Activated CD4-positive, alpha-beta T cell treated with anti-CD3 and anti-CD28 coated beads, Interleukin-2, amount 50 U/mL, for 16 hours (primary cell): ENCODE measurements at regions not wholly inside any gene's neighbourhood (a gene's known extent, or its start where the extent isn't known, plus 50 kb on each side); places are given as distances from the start of the nearest gene placed in this dataset.
"Not testable (repeated sequence)": the region's sequence is repeated elsewhere in the genome, so short reads cannot be mapped to it uniquely, and the experiment has no call there.

Experiments used
- DNase-seq: peaks from one replicate; pipeline ENCODE4 v3.0.0-alpha.2; 2020

DNA sequence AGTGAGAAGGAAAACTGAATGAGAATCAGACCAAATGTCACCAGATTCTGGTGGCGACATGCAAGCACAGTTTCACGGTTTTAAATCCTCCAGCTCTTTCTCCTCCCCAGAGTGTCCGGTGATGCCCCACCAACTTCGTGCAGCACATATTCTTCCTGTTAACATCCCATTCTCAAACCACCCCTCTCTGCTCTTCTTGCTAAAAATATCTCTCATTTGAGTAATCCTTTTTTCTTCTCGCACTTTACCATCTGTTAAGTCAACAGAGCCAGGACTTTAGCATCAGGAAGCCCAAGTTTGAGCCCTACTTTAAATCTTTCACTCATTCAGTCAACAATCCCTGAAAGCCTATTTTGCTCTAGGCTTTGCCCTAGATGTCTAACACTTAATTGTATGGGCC is 68.2 kb upstream of the VGLL4 start:
- no peak for DNase-seq

DNA sequence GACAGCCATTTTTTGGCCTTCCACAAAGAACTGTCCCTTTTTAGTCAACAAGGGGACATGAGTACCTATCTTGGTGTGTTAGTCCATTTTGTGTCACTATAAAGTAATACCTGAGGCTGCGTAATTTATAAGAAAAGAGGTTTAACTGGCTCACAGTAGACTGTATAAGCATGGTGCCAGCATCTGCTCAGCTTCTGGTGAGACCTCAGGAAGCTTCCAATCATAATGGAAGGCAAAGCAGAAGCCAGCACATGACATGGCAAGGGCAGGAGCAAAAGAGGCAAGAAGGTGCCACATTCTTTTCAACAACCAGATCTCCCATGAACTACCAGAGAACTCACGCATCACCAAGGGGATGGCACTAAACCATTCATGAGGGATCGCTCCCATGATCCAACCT is 66.1 kb upstream of the VGLL4 start:
- no peak for DNase-seq

DNA sequence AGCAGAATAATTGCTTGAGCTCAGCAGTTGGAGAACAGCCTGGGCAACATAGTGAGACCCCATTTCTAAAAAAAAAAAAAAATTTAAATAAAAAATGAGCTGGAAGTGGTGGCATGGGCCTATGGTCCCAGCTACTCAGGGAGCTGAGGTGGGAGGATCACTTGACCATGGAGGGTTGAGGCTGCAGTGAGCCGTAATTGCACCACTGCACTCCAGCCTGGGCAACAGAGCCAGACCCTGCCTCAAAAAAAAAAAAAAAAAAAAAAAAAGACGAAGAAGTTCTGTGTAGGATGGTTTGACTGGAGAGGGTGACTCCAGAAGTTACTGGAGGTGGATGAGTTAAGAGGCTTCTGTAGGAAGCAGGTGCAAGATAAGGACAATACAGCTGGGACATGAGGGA is 63.4 kb upstream of the VGLL4 start:
- DNase-seq = not testable (repeated sequence)

DNA sequence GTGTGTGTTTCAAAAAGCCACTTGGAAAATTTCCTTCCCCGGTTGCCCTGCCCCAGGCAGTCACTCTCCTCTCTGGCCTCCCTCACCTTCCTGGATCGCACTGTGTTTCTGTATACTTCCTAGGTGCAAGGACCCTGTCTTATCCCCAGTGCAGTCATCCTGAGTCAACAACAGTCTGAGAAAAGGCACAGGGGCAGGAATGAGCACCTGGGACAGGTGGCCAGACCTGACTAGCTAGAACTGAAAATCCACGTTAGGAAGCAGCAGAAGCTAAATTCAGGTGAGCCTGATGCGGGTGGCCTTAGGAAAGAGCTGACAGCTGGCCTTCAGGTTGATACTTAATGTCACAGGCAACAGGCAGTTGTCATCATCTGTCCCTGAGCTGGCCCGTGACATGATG is 62.9 kb upstream of the VGLL4 start:
- no peak for DNase-seq

DNA sequence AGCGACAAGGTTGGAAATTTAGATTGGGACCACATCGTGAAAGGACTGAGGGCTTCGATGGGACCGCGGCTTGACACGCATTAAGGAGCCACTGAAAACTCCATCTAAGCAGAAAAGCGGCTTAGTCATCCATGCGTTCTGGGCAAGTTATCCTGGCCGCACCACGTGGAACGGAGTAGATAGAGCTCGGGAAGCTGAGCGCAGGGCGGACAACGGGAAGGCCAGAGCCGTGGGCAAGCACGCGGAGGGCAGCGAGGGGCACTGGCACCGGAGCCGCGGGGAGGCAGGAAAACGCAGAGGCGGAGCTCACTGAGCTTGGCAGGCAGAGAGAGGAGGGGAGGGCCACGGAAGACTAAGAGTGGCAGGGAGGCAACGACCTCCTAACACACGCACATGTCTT is 61.3 kb upstream of the VGLL4 start:
- no peak for DNase-seq

DNA sequence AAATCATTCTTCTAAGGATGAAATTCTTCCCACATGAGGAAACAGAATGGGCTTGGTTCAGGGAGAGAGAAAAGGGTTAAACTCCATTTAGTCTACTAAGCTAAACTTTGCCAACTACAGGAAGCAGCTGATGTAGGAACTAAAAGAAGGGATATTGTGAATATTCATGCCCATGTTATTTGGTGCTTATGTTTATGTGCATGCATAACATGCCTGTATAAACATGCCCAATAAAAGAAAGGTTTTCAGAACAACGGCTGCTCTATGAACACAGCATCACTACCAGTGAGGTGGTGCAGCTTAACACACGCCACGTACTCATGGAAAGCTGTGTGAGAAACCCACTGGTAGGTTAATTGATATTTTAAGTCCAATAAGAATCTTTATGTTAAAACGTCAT is 59.4 kb upstream of the VGLL4 start:
- DNase-seq = no peak

DNA sequence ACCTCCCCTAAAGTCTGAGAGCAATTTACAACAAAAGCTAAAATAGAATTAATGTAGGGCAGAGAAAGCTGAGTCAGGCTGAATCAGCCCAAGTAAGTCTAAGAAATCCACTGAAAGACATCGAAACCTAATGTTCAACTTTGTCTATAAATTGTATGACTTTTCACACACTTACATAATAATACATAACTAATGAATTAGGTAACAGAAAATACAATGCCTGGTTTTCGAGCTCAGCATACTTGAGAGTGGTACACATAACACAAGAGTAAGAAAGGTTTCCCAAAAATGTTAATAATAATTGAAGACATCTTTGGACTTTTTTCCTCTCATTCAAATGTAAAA is 55.3 kb upstream of the VGLL4 start:
- DNase-seq = no peak

DNA sequence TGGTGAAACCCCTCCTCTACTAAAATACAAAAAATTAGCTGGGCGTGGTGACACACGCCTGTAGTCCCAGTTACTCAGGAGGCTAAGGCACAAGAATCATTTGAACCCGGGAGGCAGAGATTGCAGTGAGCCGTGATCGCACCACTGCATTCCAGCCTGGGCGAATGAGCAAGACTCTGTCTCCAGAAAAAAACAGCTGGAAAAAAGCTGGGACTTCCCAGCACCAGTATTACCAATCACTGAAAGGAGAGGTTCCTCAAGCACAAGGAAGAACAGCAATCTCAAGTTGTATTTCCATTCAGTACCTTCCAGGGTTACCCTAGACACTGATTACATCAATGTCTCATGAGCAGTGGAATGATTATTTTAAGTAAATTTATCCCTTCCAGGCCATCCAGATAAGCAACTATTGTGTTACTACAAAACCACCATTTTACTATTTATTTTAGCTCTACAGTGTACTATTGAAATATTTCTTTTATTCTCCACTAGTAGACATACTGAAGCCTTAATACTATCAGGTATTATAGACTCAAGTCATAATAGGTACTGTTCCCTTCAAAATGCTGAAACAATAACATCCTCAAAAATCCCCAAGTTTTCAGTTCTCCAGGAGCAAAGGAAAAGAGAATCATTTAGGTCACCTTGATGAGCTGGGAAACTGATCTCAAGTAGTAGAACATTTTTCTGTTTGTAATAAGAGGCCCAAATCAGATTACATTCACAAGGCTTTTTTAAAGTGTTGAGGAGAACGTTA is 54.8 kb upstream of the VGLL4 start:
- no peak for DNase-seq

DNA sequence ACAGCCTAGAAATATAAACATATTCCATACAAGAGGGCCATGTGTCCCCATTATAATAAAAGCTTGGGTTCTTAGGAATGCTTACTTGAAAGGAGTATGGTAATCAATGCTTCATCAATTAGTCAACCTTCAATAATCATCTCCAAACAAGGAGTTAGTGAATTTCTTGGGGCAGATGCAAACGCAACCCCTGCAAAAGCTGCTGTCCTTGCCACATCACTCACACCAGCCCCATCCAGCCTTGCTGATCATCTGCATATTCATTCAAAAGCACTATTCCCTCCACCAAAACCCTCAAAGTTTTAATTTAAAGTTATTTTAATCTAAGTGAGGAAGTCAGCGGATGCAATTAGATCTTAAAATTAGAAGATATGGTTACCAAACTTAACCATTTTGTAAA is 54.0 kb upstream of the VGLL4 start:
- DNase-seq = no peak

DNA sequence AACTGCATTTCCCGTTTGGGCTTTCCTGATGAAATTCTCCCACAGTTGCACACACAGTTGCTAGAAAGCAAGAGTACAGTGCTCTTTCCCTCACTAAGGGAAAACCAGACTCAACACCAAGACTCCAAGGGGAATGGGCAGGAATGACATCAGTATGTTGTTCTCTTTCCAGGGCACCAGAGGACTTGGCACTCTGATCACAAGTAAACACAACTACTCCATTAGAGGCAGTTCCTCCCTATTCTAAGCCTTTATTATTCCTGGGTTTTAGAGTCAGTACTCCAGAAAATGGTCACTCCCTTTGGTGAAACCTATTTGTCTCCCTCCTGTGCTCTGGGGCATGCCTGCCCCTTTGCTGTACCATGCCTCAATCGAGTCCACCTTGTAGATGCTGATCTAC is 52.3 kb upstream of the VGLL4 start:
- DNase-seq = no peak
